Upper lobe of right lung (tissue), 1 donor: ENCODE measurements at regions not wholly inside any gene's neighbourhood (a gene's known extent, or its start where the extent isn't known, plus 50 kb on each side); places are given as distances from the start of the nearest gene placed in this dataset.

Source experiments
- ATAC-seq: fragments of 200-7000 bp; cut with Tn5 transposase; one replicate; pipeline ENCODE4 v1.9.1; 2020; ENCODE audit warnings: mild to moderate bottlenecking, moderate library complexity
- DNase-seq: peaks from one replicate; pipeline ENCODE4 v3.0.0-alpha.2; 2020
- H3K27ac ChIP-seq: fragments of 200-600 bp; one replicate; pipeline ENCODE4 v1.8.0; 2022
- H3K27me3 ChIP-seq: fragments of 200-600 bp; one replicate; pipeline ENCODE4 v1.8.0; 2022; ENCODE audit warnings: mild to moderate bottlenecking
- H3K36me3 ChIP-seq: fragments of 200-600 bp; one replicate; pipeline ENCODE4 v1.8.0; 2022
- H3K4me1 ChIP-seq: fragments of 200-600 bp; one replicate; pipeline ENCODE4 v1.8.0; 2022
- H3K4me3 ChIP-seq: fragments of 200-600 bp; one replicate; pipeline ENCODE4 v1.8.0; 2022; ENCODE audit warnings: mild to moderate bottlenecking
- H3K9me3 ChIP-seq: fragments of 200-600 bp; one replicate; pipeline ENCODE4 v1.8.0; 2022
- intact Hi-C: fragments of 100-400 bp; cut with DNase I; formaldehyde crosslinking; loops from one replicate; pipeline ENCODE4 v1.11.0; 2022
- TF ChIP-seq, protein P1 (sequence below): fragments of 200-600 bp; IDR thresholded peaks from one replicate; pipeline ENCODE4 v1.8.0; 2022; ENCODE audit warnings: antibody characterized with exemption
- donor health status: DM: no; HTN: yes; CAD: no; lungs with severe emphysema.

DNA sequence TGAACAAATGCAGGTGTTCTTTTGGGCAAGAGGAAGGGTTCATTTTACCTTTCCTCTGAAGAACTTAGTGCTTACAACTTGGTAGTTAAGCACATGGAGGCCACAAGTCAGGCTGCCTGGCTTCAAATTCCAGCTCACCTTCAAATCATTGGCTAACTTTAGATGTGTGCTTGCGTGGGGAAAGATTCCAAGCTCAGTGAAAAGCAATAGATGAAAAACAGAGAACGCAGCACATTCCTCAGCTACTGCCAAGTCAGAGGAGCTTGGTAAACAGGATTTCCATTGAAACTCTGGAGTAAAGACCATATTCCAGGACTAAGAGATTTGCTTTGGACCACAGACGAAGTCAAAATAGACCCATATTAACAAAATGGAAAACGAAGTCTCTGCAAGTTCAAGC is 96.3 kb upstream of the ASB18 start:
- Histone ChIP-seq H3K36me3 (no peaks in the 10 kb centered on the region), H3K27me3 (no peaks in the 10 kb centered on the region), H3K4me3 (no peak overlapping the region), H3K4me1 (no peaks in the 10 kb centered on the region), H3K27ac (no peak overlapping the region), H3K9me3 (no peaks in the 10 kb centered on the region)
- no peak for ATAC-seq
- intact Hi-C loops = no loop called here
- TF ChIP-seq, protein P1, sequence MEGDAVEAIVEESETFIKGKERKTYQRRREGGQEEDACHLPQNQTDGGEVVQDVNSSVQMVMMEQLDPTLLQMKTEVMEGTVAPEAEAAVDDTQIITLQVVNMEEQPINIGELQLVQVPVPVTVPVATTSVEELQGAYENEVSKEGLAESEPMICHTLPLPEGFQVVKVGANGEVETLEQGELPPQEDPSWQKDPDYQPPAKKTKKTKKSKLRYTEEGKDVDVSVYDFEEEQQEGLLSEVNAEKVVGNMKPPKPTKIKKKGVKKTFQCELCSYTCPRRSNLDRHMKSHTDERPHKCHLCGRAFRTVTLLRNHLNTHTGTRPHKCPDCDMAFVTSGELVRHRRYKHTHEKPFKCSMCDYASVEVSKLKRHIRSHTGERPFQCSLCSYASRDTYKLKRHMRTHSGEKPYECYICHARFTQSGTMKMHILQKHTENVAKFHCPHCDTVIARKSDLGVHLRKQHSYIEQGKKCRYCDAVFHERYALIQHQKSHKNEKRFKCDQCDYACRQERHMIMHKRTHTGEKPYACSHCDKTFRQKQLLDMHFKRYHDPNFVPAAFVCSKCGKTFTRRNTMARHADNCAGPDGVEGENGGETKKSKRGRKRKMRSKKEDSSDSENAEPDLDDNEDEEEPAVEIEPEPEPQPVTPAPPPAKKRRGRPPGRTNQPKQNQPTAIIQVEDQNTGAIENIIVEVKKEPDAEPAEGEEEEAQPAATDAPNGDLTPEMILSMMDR = no peak
- no peak for DNase-seq

DNA sequence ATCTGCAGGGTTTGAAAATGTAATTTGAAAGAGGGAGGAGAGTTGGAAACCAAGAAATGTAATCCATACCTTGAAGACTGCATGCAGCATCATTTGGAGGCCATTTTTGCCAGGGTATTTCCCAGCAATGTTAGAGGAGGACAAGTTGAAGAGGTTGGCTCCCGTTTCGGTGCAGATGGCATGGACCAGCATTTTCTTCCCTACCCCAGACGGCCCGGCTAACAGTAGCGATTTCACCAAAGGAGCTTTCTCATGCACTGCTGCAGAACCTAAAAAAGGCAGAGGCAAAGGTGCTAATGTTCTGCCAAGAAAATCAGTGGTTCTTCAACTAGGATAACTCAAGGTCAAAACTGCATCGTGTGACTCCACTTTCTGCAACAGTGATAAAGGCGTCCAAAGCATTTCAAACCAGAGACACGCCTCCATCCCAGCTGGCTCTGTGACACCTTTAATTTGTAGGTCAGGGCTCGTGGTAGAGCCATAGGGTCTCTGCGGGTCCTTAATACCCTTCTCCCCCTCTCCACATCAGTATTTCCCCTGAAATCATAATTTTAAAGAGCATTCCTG is 99.6 kb upstream of the ASB18 start:
- H3K27me3 ChIP-seq = no peaks in the 10 kb centered on the region
- no peak overlapping the region for H3K4me3 ChIP-seq
- no peak overlapping the region for H3K27ac ChIP-seq
- no peaks in the 10 kb centered on the region for H3K4me1 ChIP-seq
- DNase-seq = no peak
- TF ChIP-seq, protein P1 = no peak
- no peaks in the 10 kb centered on the region for H3K36me3 ChIP-seq
- H3K9me3 ChIP-seq = no peaks in the 10 kb centered on the region
- intact Hi-C loops = no loop called here
- no peak for ATAC-seq

DNA sequence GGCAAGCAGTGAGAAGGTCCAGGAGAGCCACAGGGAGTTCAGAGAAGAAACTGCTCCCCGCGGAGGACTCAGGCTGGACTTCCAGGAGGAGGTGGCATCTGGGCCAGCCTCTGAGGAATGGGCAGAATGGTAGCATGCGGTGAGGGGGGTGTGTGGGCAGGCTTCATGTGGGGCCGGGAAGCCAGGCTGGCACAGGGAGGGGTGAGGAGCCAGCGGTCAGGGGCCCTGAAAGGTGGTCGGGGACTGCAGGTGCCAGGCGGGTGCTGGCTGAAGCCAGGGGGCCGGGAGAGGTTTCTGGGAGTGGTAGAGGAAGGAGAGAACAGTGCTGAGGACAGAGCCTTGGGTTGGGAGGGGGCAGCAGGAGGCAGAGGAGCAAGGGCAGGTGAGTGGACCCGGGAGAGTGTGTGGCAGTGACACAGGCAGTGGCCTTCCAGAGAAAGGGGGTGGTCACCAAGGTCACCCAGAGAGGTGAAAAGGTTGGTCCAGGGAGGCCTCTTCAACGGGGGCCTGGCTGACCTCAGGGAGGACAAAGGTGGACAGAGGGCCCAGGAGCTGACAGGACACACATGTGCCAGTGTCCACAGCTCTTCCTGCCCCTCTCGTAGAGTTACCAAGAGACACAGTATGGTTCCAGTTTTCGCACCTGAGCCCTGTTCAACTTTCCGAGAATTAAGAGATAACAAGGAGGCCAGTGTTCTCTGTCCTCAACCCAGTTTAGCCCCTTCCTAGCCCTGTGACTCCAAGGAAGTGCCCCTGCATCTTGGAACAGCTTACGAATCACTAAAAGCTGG is 101.2 kb upstream of the ASB18 start:
- H3K27ac ChIP-seq = no peak overlapping the region
- no peaks in the 10 kb centered on the region for H3K9me3 ChIP-seq
- no peak for DNase-seq
- TF ChIP-seq, protein P1 = no peak
- H3K36me3 ChIP-seq = no peaks in the 10 kb centered on the region
- no peaks in the 10 kb centered on the region for H3K27me3 ChIP-seq
- ATAC-seq = no peak
- no peak overlapping the region for H3K4me3 ChIP-seq
- intact Hi-C loops = no loop called here
- no peaks in the 10 kb centered on the region for H3K4me1 ChIP-seq

DNA sequence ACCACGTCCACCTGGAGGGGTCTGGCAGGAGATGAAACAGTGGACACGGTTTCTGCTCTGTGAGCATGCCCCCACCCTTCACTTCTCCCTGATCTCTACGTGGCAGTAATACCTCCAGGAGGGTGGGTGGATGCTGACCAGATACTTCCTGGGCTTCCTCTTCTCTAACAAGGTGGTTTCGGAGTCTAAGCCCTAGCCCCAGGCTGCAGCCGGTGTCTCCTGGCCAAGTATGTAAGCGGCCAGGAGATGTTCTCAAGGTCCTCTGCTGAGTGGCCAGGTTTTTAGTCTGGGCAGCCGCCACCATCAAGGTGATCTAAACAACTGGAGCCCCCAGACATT is 101.8 kb upstream of the ASB18 start:
- Histone ChIP-seq H3K27me3 (no peaks in the 10 kb centered on the region), H3K4me3 (no peak overlapping the region), H3K36me3 (no peaks in the 10 kb centered on the region), H3K4me1 (no peaks in the 10 kb centered on the region), H3K27ac (no peak overlapping the region), H3K9me3 (no peaks in the 10 kb centered on the region)
- intact Hi-C loops = no loop called here
- ATAC-seq (no peak), DNase-seq (no peak)
- TF ChIP-seq, protein P1 = no peak

DNA sequence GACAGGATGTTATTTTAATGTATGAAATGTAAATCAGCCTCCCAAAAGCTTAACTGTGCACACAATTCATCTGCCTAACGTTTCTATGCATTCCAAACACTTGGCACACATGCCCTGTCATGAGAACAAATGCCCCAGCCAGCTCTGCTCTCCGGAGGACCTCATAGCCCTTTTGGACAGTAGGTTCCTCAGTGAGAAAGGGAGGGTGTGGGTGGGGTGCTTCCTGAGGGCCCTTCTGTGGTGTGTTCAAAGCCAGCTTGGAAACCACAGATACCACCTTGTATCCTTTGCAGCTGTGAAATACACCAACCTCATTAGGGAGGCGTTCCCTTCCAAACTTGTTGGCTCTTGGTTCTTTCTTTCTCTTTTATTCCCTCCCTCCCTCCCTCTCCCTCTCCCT is 102.2 kb upstream of the ASB18 start:
- ATAC-seq (no peak), DNase-seq (no peak)
- H3K4me3 ChIP-seq = no peak overlapping the region
- no peaks in the 10 kb centered on the region for H3K27me3 ChIP-seq
- H3K27ac ChIP-seq = no peak overlapping the region
- TF ChIP-seq, protein P1 = no peak
- intact Hi-C loops = no loop called here
- H3K4me1 ChIP-seq = no peaks in the 10 kb centered on the region
- no peaks in the 10 kb centered on the region for H3K9me3 ChIP-seq
- H3K36me3 ChIP-seq = no peaks in the 10 kb centered on the region
